ENCODE measurements at regions not wholly inside any gene's neighbourhood (a gene's known extent, or its start where the extent isn't known, plus 50 kb on each side); places are given as distances from the start of the nearest gene placed in this dataset.

- peaks cover 0 to 67% (median 6%) of the 10 kb centered on the region in 3 experiments for H3K27me3 ChIP-seq (ENCODE audit: control insufficient read depth in 3 of 3, insufficient read depth in 3 of 3, low read depth in 1 of 3, low read length in 3 of 3)
- no peak overlapping the region for H2AFZ ChIP-seq (ENCODE audit: low read length)
- DNase-seq (ENCODE audit: low spot score): no peak
- no peak overlapping the region for H2BK120ac ChIP-seq (ENCODE audit: low read depth, low read length)
- no CpG with 5 or more reads among the region's 16 CpGs for WGBS, 2 donors (ENCODE audit: extremely low coverage in 2 of 2, insufficient read length in 2 of 2, insufficient replicate concordance in 1 of 2)
- H3K18ac ChIP-seq (ENCODE audit: low read length): peak overlapping the region; percentile 50
- no peak overlapping the region for H3K9ac ChIP-seq (ENCODE audit: low read depth, low read length, poor library complexity)
- no peak overlapping the region for H4K91ac ChIP-seq (ENCODE audit: low read depth, low read length, poor library complexity)
- peak overlapping the region in 1 of 2 donors; percentile 15 for H3K4me3 ChIP-seq (ENCODE audit: low read length in 2 of 2)
- peaks cover 0 to 8% of the 10 kb centered on the region in 2 donors for H3K9me3 ChIP-seq (replicated peaks in 1 of 2; ENCODE audit: control insufficient read depth in 2 of 2, insufficient read depth in 1 of 2, low read depth in 1 of 2, low read length in 2 of 2)
- no peak overlapping the region for H3K14ac ChIP-seq (ENCODE audit: low read length)
- no peak overlapping the region for H3K23ac ChIP-seq (ENCODE audit: low read depth, low read length, poor library complexity)
- peak overlapping the region; percentile 73 for H2BK15ac ChIP-seq (ENCODE audit: low read length)
- peaks cover 7 to 12% of the 10 kb centered on the region in 2 donors for H3K4me1 ChIP-seq (ENCODE audit: control insufficient read depth in 2 of 2, insufficient read depth in 1 of 2, low read depth in 1 of 2, low read length in 2 of 2)
- H3K4me2 ChIP-seq (ENCODE audit: insufficient read depth, low read length, poor library complexity, severe bottlenecking): no peak overlapping the region
- peak overlapping the region; percentile 85 for H2BK12ac ChIP-seq (ENCODE audit: low read length)
- no peak overlapping the region for H3K4ac ChIP-seq (ENCODE audit: low read length)
- no peaks in the 10 kb centered on the region for H3K36me3 ChIP-seq (replicated peaks in 1 of 2; ENCODE audit: control insufficient read depth in 2 of 2, insufficient read depth in 2 of 2, low read length in 2 of 2)
- H2AK5ac ChIP-seq (ENCODE audit: low read depth, low read length): peak overlapping the region; percentile 84
- peak overlapping the region; percentile 47 for H2BK5ac ChIP-seq (ENCODE audit: low read length)
- no peak overlapping the region for H3K27ac ChIP-seq (replicated peaks; ENCODE audit: low read length)
- H4K8ac ChIP-seq (ENCODE audit: low read depth, low read length): no peak overlapping the region
- no peaks in the 10 kb centered on the region for H3K79me1 ChIP-seq (ENCODE audit: low read depth, low read length)
Measured at GRCh38 chr17:77697480-77698400, 260.8 kb upstream of the TNRC6C start.

DNA sequence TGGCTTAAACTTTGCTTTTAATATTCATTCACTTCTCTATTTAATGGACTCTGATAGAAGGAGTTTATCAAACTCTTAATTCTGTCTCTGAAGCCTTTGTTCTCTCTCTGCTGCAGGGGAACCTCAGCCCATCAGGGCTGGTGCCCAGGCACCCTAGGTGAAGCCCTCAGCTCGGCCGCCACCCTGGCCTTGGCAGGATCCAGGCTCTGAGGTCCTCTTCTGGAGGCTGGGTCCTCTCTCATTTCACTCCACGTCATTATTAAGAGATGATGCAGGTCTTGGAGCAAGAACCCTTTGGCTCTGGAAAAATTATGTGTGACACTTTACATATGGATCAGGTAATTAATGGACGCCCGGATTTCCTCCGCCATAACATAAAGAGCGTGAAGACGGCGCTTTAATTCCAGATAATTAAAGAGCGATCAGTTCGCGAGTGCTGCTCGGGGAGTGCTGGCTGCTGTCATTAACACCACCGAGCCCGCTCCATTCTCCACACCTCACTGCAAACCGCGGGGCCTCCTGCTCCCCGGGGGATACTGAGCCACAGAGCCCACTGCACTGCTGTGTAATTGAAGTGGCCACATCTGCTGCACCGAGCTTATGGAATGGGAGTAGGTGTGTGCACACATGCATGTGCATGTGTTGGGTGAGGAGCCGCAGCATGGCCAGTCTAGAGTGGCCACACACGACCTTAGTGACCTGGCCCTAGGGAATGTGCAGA, 259.4 kb upstream of the TNRC6C start:
- H3K23ac ChIP-seq (ENCODE audit: low read depth, low read length, poor library complexity): no peak overlapping the region
- H3K4ac ChIP-seq (ENCODE audit: low read length): no peak overlapping the region
- H2BK15ac ChIP-seq (ENCODE audit: low read length): no peak overlapping the region
- H3K4me3 ChIP-seq (ENCODE audit: low read length in 2 of 2): no peak overlapping the region
- H2BK5ac ChIP-seq (ENCODE audit: low read length): no peak overlapping the region
- no peak overlapping the region for H3K9ac ChIP-seq (ENCODE audit: low read depth, low read length, poor library complexity)
- no peak overlapping the region for H3K4me2 ChIP-seq (ENCODE audit: insufficient read depth, low read length, poor library complexity, severe bottlenecking)
- H3K14ac ChIP-seq (ENCODE audit: low read length): no peak overlapping the region
- no peak overlapping the region for H4K8ac ChIP-seq (ENCODE audit: low read depth, low read length)
- no peak overlapping the region for H3K27ac ChIP-seq (replicated peaks; ENCODE audit: low read length)
- H3K79me1 ChIP-seq (ENCODE audit: low read depth, low read length): no peaks in the 10 kb centered on the region
- peak overlapping the region; percentile 40 for H2AK5ac ChIP-seq (ENCODE audit: low read depth, low read length)
- peaks cover 7 to 12% of the 10 kb centered on the region in 2 donors for H3K4me1 ChIP-seq (ENCODE audit: control insufficient read depth in 2 of 2, insufficient read depth in 1 of 2, low read depth in 1 of 2, low read length in 2 of 2)
- peaks cover 7 to 11% of the 10 kb centered on the region in 2 donors for H3K9me3 ChIP-seq (replicated peaks in 1 of 2; ENCODE audit: control insufficient read depth in 2 of 2, insufficient read depth in 1 of 2, low read depth in 1 of 2, low read length in 2 of 2)
- DNase-seq (ENCODE audit: low spot score): no peak
- H4K91ac ChIP-seq (ENCODE audit: low read depth, low read length, poor library complexity): no peak overlapping the region
- no peaks in the 10 kb centered on the region for H3K36me3 ChIP-seq (replicated peaks in 1 of 2; ENCODE audit: control insufficient read depth in 2 of 2, insufficient read depth in 2 of 2, low read length in 2 of 2)
- H3K18ac ChIP-seq (ENCODE audit: low read length): peak overlapping the region; percentile 15
- H2AFZ ChIP-seq (ENCODE audit: low read length): no peak overlapping the region
- peaks cover 0 to 56% (median 6%) of the 10 kb centered on the region in 3 experiments for H3K27me3 ChIP-seq (ENCODE audit: control insufficient read depth in 3 of 3, insufficient read depth in 3 of 3, low read depth in 1 of 3, low read length in 3 of 3)
- no CpG with 5 or more reads among the region's 21 CpGs for WGBS, 2 donors (ENCODE audit: extremely low coverage in 2 of 2, insufficient read length in 2 of 2, insufficient replicate concordance in 1 of 2)
- H2BK120ac ChIP-seq (ENCODE audit: low read depth, low read length): peak overlapping the region; percentile 43
- no peak overlapping the region for H2BK12ac ChIP-seq (ENCODE audit: low read length)

DNA sequence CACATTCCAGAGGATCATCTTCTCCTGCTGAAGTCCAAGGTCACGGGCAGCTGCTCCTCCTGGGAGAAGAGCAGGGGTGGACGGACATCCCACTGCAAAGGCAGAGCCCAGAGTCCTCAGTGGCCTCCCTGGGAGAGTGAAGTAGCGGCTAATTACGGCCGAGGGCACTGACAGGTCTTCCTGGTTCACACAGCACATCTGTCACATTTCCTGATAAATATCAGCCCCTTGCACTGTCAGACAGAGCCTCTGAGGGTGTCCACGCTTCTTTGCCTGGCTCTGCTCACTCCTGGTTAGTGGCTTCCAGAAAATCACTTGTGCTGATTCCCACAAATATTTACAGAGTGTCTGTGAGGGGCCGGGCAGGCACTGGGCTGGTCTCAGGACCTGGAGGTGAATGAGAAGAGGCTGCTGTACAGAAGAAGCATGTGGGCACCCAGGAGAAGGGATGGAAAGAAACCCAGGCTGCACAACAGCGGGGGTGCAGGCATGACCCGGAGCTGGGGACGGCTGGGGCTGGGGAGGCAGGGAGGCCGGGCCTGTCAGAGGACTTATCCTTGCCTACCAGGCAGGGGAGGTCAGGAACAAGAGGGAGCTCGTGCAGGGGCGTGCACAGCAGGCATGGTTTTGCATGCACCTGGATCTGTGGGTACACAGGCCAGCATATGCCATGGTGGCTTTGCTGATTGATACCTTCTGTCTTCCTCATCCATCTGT, 258.2 kb upstream of the TNRC6C start:
- Histone ChIP-seq H2BK120ac (ENCODE audit: low read depth, low read length) (no peak overlapping the region), H3K27me3 (ENCODE audit: control insufficient read depth in 3 of 3, insufficient read depth in 3 of 3, low read depth in 1 of 3, low read length in 3 of 3) (peaks cover 0 to 46% (median 6%) of the 10 kb centered on the region in 3 experiments), H3K4me3 (ENCODE audit: low read length in 2 of 2) (no peak overlapping the region)

More for the DNA sequence above, 258.2 kb upstream of the TNRC6C start:
- Histone ChIP-seq H3K4me1 (ENCODE audit: control insufficient read depth in 2 of 2, insufficient read depth in 1 of 2, low read depth in 1 of 2, low read length in 2 of 2) (peaks cover 7 to 12% of the 10 kb centered on the region in 2 donors), H3K4me2 (ENCODE audit: insufficient read depth, low read length, poor library complexity, severe bottlenecking) (no peak overlapping the region), H3K9me3 (replicated peaks in 1 of 2; ENCODE audit: control insufficient read depth in 2 of 2, insufficient read depth in 1 of 2, low read depth in 1 of 2, low read length in 2 of 2) (peaks cover 7 to 19% of the 10 kb centered on the region in 2 donors), H4K8ac (ENCODE audit: low read depth, low read length) (no peak overlapping the region), H3K23ac (ENCODE audit: low read depth, low read length, poor library complexity) (peak overlapping the region; percentile 70), H2BK15ac (ENCODE audit: low read length) (peak overlapping the region; percentile 70), H3K36me3 (replicated peaks in 1 of 2; ENCODE audit: control insufficient read depth in 2 of 2, insufficient read depth in 2 of 2, low read length in 2 of 2) (no peaks in the 10 kb centered on the region), H3K18ac (ENCODE audit: low read length) (peak overlapping the region; percentile 81), H3K9ac (ENCODE audit: low read depth, low read length, poor library complexity) (no peak overlapping the region), H3K27ac (replicated peaks; ENCODE audit: low read length) (no peak overlapping the region), H2AFZ (ENCODE audit: low read length) (no peak overlapping the region), H2BK5ac (ENCODE audit: low read length) (no peak overlapping the region), H3K4ac (ENCODE audit: low read length) (no peak overlapping the region), H3K14ac (ENCODE audit: low read length) (no peak overlapping the region), H4K91ac (ENCODE audit: low read depth, low read length, poor library complexity) (no peak overlapping the region), H3K79me1 (ENCODE audit: low read depth, low read length) (no peaks in the 10 kb centered on the region), H2BK12ac (ENCODE audit: low read length) (no peak overlapping the region), H2AK5ac (ENCODE audit: low read depth, low read length) (peak overlapping the region; percentile 39)
- no CpG with 5 or more reads among the region's 13 CpGs for WGBS, 2 donors (ENCODE audit: extremely low coverage in 2 of 2, insufficient read length in 2 of 2, insufficient replicate concordance in 1 of 2)
- DNase-seq (ENCODE audit: low spot score): no peak
